ENCODE measurements at regions not wholly inside any gene's neighbourhood (a gene's known extent, or its start where the extent isn't known, plus 50 kb on each side); places are given as distances from the start of the nearest gene placed in this dataset.

GRCh38 chr12:87171356-87171755, 857.8 kb downstream of the C12orf50 start:
- no peak for DNase-seq (ENCODE audit: extremely low spot score)

GRCh38 chr12:87169010-87169409, 860.2 kb downstream of the C12orf50 start:
- TF ChIP-seq ARNT (IDR thresholded peaks at IDR 0.05) = no peak
- no peak for TF ChIP-seq L3MBTL2 (conservative IDR thresholded peaks at IDR 0.05)
- CTCF ChIA-PET = no interaction called here
- POLR2A ChIA-PET = no interaction called here
- no peak for DNase-seq (ENCODE audit: extremely low spot score)

More at GRCh38 chr12:87171356-87171755, 857.8 kb downstream of the C12orf50 start:
- POLR2A ChIA-PET = no interaction called here
- no peak for TF ChIP-seq CTBP1 (IDR thresholded peaks at IDR 0.05; ENCODE audit: borderline replicate concordance)
- no peak for TF ChIP-seq ZNF384 (IDR thresholded peaks at IDR 0.05)
- no peak for TF ChIP-seq SP1 (IDR thresholded peaks at IDR 0.05)
- TF ChIP-seq LEF1 (IDR thresholded peaks at IDR 0.05; ENCODE audit: borderline replicate concordance) = no peak
- TF ChIP-seq FOXK2 (IDR thresholded peaks at IDR 0.05) = no peak
- no peak for TF ChIP-seq FOXA1 (IDR thresholded peaks at IDR 0.05)
- no peak for TF ChIP-seq BHLHE40 (IDR thresholded peaks at IDR 0.05; ENCODE audit: borderline replicate concordance)
- TF ChIP-seq ELF4 (IDR thresholded peaks at IDR 0.05) = no peak
- TF ChIP-seq PKNOX1 (IDR thresholded peaks at IDR 0.05) = no peak
- no peak for TF ChIP-seq L3MBTL2 (conservative IDR thresholded peaks at IDR 0.05)
- TF ChIP-seq SUZ12 (IDR thresholded peaks at IDR 0.05) = no peak
- TF ChIP-seq ARNT (IDR thresholded peaks at IDR 0.05) = no peak
- TF ChIP-seq FOXM1 (IDR thresholded peaks at IDR 0.05; ENCODE audit: borderline replicate concordance) = no peak
- no peak for TF ChIP-seq HDGF (IDR thresholded peaks at IDR 0.05; ENCODE audit: borderline replicate concordance)
- TF ChIP-seq TARDBP (IDR thresholded peaks at IDR 0.05) = no peak
- no peak for TF ChIP-seq NFRKB (IDR thresholded peaks at IDR 0.05)
- CTCF ChIA-PET = no interaction called here

- no peak for TF ChIP-seq ZNF384 (IDR thresholded peaks at IDR 0.05)
- TF ChIP-seq L3MBTL2 (conservative IDR thresholded peaks at IDR 0.05) = no peak
- no peak for TF ChIP-seq FOXK2 (IDR thresholded peaks at IDR 0.05)
- ChIA-PET CTCF (no interaction called here), POLR2A (no interaction called here)
- DNase-seq (ENCODE audit: extremely low spot score) = no peak
Observed at GRCh38 chr12:87165733-87166375, 863.3 kb downstream of the C12orf50 start.

GRCh38 chr12:87163122-87163521, 866.1 kb downstream of the C12orf50 start:
- DNase-seq (ENCODE audit: extremely low spot score) = no peak
- TF ChIP-seq CTBP1 (IDR thresholded peaks at IDR 0.05; ENCODE audit: borderline replicate concordance) (no peak), FOXM1 (IDR thresholded peaks at IDR 0.05; ENCODE audit: borderline replicate concordance) (no peak), ELF4 (IDR thresholded peaks at IDR 0.05) (no peak), PKNOX1 (IDR thresholded peaks at IDR 0.05) (no peak), SUZ12 (IDR thresholded peaks at IDR 0.05) (no peak), ARNT (IDR thresholded peaks at IDR 0.05) (no peak), LEF1 (IDR thresholded peaks at IDR 0.05; ENCODE audit: borderline replicate concordance) (no peak)
- POLR2A ChIA-PET = no interaction called here
- CTCF ChIA-PET = no interaction called here

GRCh38 chr12:87160848-87161601, 868.2 kb downstream of the C12orf50 start:
- no peak for DNase-seq (ENCODE audit: extremely low spot score)
- ChIA-PET POLR2A (no interaction called here), CTCF (no interaction called here)
- no peak for TF ChIP-seq FOXK2 (IDR thresholded peaks at IDR 0.05)
- no peak for TF ChIP-seq LEF1 (IDR thresholded peaks at IDR 0.05; ENCODE audit: borderline replicate concordance)
- no peak for TF ChIP-seq SP1 (IDR thresholded peaks at IDR 0.05)
- no peak for TF ChIP-seq CTBP1 (IDR thresholded peaks at IDR 0.05; ENCODE audit: borderline replicate concordance)
- no peak for TF ChIP-seq FOXA1 (IDR thresholded peaks at IDR 0.05)
- TF ChIP-seq NFRKB (IDR thresholded peaks at IDR 0.05) = no peak
- no peak for TF ChIP-seq SUZ12 (IDR thresholded peaks at IDR 0.05)
- no peak for TF ChIP-seq TARDBP (IDR thresholded peaks at IDR 0.05)
- TF ChIP-seq FOXM1 (IDR thresholded peaks at IDR 0.05; ENCODE audit: borderline replicate concordance) = no peak
- TF ChIP-seq ZNF384 (IDR thresholded peaks at IDR 0.05) = no peak
- TF ChIP-seq ELF4 (IDR thresholded peaks at IDR 0.05) = no peak
- TF ChIP-seq PKNOX1 (IDR thresholded peaks at IDR 0.05) = no peak
- no peak for TF ChIP-seq BHLHE40 (IDR thresholded peaks at IDR 0.05; ENCODE audit: borderline replicate concordance)
- no peak for TF ChIP-seq HDGF (IDR thresholded peaks at IDR 0.05; ENCODE audit: borderline replicate concordance)
- no peak for TF ChIP-seq ARNT (IDR thresholded peaks at IDR 0.05)
- TF ChIP-seq L3MBTL2 (conservative IDR thresholded peaks at IDR 0.05) = no peak

GRCh38 chr12:87157791-87158190, 871.4 kb downstream of the C12orf50 start:
- POLR2A ChIA-PET = no interaction called here
- no peak for DNase-seq (ENCODE audit: extremely low spot score)
- CTCF ChIA-PET = no interaction called here

More at GRCh38 chr12:87157791-87158190, 871.4 kb downstream of the C12orf50 start:
- TF ChIP-seq SP1 (IDR thresholded peaks at IDR 0.05) (no peak), PKNOX1 (IDR thresholded peaks at IDR 0.05) (no peak), SUZ12 (IDR thresholded peaks at IDR 0.05) (no peak)

Measured in HEK293T (cell line).